ENCODE measurements at regions not wholly inside any gene's neighbourhood (a gene's known extent, or its start where the extent isn't known, plus 50 kb on each side); places are given as distances from the start of the nearest gene placed in this dataset.

GRCh38 chr5:6006838-6007314, 371.5 kb downstream of the MED10 start:
- H3K4me3 ChIP-seq (ENCODE audit: low read length) = no peak overlapping the region
- no peaks in the 10 kb centered on the region for H3K36me3 ChIP-seq (ENCODE audit: control insufficient read depth, low read depth, low read length)
- no peaks in the 10 kb centered on the region for H3K9me3 ChIP-seq (ENCODE audit: control insufficient read depth, low read depth, low read length)
- no peaks in the 10 kb centered on the region for H3K4me1 ChIP-seq (ENCODE audit: control insufficient read depth, low read depth, low read length)
- H3K27me3 ChIP-seq (ENCODE audit: control insufficient read depth, insufficient read depth, low read length) = no peaks in the 10 kb centered on the region
- H3K27ac ChIP-seq (ENCODE audit: low read length) = no peak overlapping the region
- H3K9ac ChIP-seq (ENCODE audit: low read length) = no peak overlapping the region

- Histone ChIP-seq H3K36me3 (ENCODE audit: control insufficient read depth, low read depth, low read length) (no peaks in the 10 kb centered on the region), H3K27ac (ENCODE audit: low read length) (no peak overlapping the region), H3K4me1 (ENCODE audit: control insufficient read depth, low read depth, low read length) (no peaks in the 10 kb centered on the region), H3K4me3 (ENCODE audit: low read length) (no peak overlapping the region), H3K27me3 (ENCODE audit: control insufficient read depth, insufficient read depth, low read length) (no peaks in the 10 kb centered on the region), H3K9me3 (ENCODE audit: control insufficient read depth, low read depth, low read length) (no peaks in the 10 kb centered on the region), H3K9ac (ENCODE audit: low read length) (no peak overlapping the region)
Observed at GRCh38 chr5:6003040-6003825, 375.1 kb downstream of the MED10 start.

GRCh38 chr5:6000867-6001266, 377.5 kb downstream of the MED10 start:
- H3K27me3 ChIP-seq (ENCODE audit: control insufficient read depth, insufficient read depth, low read length) = no peaks in the 10 kb centered on the region

GRCh38 chr5:5995819-5996218, 382.5 kb downstream of the MED10 start:
- Histone ChIP-seq H3K4me1 (ENCODE audit: control insufficient read depth, low read depth, low read length) (no peaks in the 10 kb centered on the region), H3K27me3 (ENCODE audit: control insufficient read depth, insufficient read depth, low read length) (no peaks in the 10 kb centered on the region), H3K9me3 (ENCODE audit: control insufficient read depth, low read depth, low read length) (peaks cover 6% of the 10 kb centered on the region), H3K36me3 (ENCODE audit: control insufficient read depth, low read depth, low read length) (no peaks in the 10 kb centered on the region), H3K27ac (ENCODE audit: low read length) (no peak overlapping the region), H3K4me3 (ENCODE audit: low read length) (no peak overlapping the region), H3K9ac (ENCODE audit: low read length) (no peak overlapping the region)

More at GRCh38 chr5:6000867-6001266, 377.5 kb downstream of the MED10 start:
- no peaks in the 10 kb centered on the region for H3K4me1 ChIP-seq (ENCODE audit: control insufficient read depth, low read depth, low read length)
- no peaks in the 10 kb centered on the region for H3K36me3 ChIP-seq (ENCODE audit: control insufficient read depth, low read depth, low read length)
- H3K4me3 ChIP-seq (ENCODE audit: low read length) = no peak overlapping the region
- H3K27ac ChIP-seq (ENCODE audit: low read length) = no peak overlapping the region
- no peak overlapping the region for H3K9ac ChIP-seq (ENCODE audit: low read length)
- no peaks in the 10 kb centered on the region for H3K9me3 ChIP-seq (ENCODE audit: control insufficient read depth, low read depth, low read length)

GRCh38 chr5:5986492-5987178, 391.7 kb downstream of the MED10 start:
- H3K27ac ChIP-seq (ENCODE audit: low read length) = no peak overlapping the region

GRCh38 chr5:5985332-5985731, 393.0 kb downstream of the MED10 start:
- Histone ChIP-seq H3K9ac (ENCODE audit: low read length) (no peak overlapping the region), H3K9me3 (ENCODE audit: control insufficient read depth, low read depth, low read length) (no peaks in the 10 kb centered on the region), H3K4me1 (ENCODE audit: control insufficient read depth, low read depth, low read length) (peaks cover 4% of the 10 kb centered on the region), H3K4me3 (ENCODE audit: low read length) (no peak overlapping the region), H3K27me3 (ENCODE audit: control insufficient read depth, insufficient read depth, low read length) (no peaks in the 10 kb centered on the region), H3K27ac (ENCODE audit: low read length) (no peak overlapping the region), H3K36me3 (ENCODE audit: control insufficient read depth, low read depth, low read length) (no peaks in the 10 kb centered on the region)

More at GRCh38 chr5:5986492-5987178, 391.7 kb downstream of the MED10 start:
- Histone ChIP-seq H3K4me3 (ENCODE audit: low read length) (no peak overlapping the region), H3K4me1 (ENCODE audit: control insufficient read depth, low read depth, low read length) (no peaks in the 10 kb centered on the region), H3K9ac (ENCODE audit: low read length) (no peak overlapping the region), H3K9me3 (ENCODE audit: control insufficient read depth, low read depth, low read length) (no peaks in the 10 kb centered on the region), H3K27me3 (ENCODE audit: control insufficient read depth, insufficient read depth, low read length) (no peaks in the 10 kb centered on the region), H3K36me3 (ENCODE audit: control insufficient read depth, low read depth, low read length) (no peaks in the 10 kb centered on the region)

- Histone ChIP-seq H3K27ac (ENCODE audit: low read length) (no peak overlapping the region), H3K9ac (ENCODE audit: low read length) (no peak overlapping the region), H3K4me3 (ENCODE audit: low read length) (no peak overlapping the region), H3K4me1 (ENCODE audit: control insufficient read depth, low read depth, low read length) (peaks cover 21% of the 10 kb centered on the region), H3K27me3 (ENCODE audit: control insufficient read depth, insufficient read depth, low read length) (no peaks in the 10 kb centered on the region), H3K36me3 (ENCODE audit: control insufficient read depth, low read depth, low read length) (no peaks in the 10 kb centered on the region), H3K9me3 (ENCODE audit: control insufficient read depth, low read depth, low read length) (no peaks in the 10 kb centered on the region)
Observed at GRCh38 chr5:5983261-5983980, 394.9 kb downstream of the MED10 start.

- no peaks in the 10 kb centered on the region for H3K9me3 ChIP-seq (ENCODE audit: control insufficient read depth, low read depth, low read length)
- no peak overlapping the region for H3K4me3 ChIP-seq (ENCODE audit: low read length)
- no peak overlapping the region for H3K9ac ChIP-seq (ENCODE audit: low read length)
- no peaks in the 10 kb centered on the region for H3K36me3 ChIP-seq (ENCODE audit: control insufficient read depth, low read depth, low read length)
- peaks cover 21% of the 10 kb centered on the region for H3K4me1 ChIP-seq (ENCODE audit: control insufficient read depth, low read depth, low read length)
- H3K27me3 ChIP-seq (ENCODE audit: control insufficient read depth, insufficient read depth, low read length) = no peaks in the 10 kb centered on the region
- no peak overlapping the region for H3K27ac ChIP-seq (ENCODE audit: low read length)
Observed at GRCh38 chr5:5981562-5981961, 396.8 kb downstream of the MED10 start.

GRCh38 chr5:5980538-5980895, 397.8 kb downstream of the MED10 start:
- Histone ChIP-seq H3K9ac (ENCODE audit: low read length) (no peak overlapping the region), H3K9me3 (ENCODE audit: control insufficient read depth, low read depth, low read length) (no peaks in the 10 kb centered on the region), H3K27ac (ENCODE audit: low read length) (no peak overlapping the region), H3K4me3 (ENCODE audit: low read length) (no peak overlapping the region), H3K4me1 (ENCODE audit: control insufficient read depth, low read depth, low read length) (peaks cover 21% of the 10 kb centered on the region), H3K27me3 (ENCODE audit: control insufficient read depth, insufficient read depth, low read length) (no peaks in the 10 kb centered on the region), H3K36me3 (ENCODE audit: control insufficient read depth, low read depth, low read length) (no peaks in the 10 kb centered on the region)

GRCh38 chr5:5979761-5980537, 398.4 kb downstream of the MED10 start:
- H3K27ac ChIP-seq (ENCODE audit: low read length) = no peak overlapping the region
- no peaks in the 10 kb centered on the region for H3K36me3 ChIP-seq (ENCODE audit: control insufficient read depth, low read depth, low read length)
- H3K4me1 ChIP-seq (ENCODE audit: control insufficient read depth, low read depth, low read length) = peaks cover 21% of the 10 kb centered on the region
- no peak overlapping the region for H3K9ac ChIP-seq (ENCODE audit: low read length)
- H3K27me3 ChIP-seq (ENCODE audit: control insufficient read depth, insufficient read depth, low read length) = no peaks in the 10 kb centered on the region
- no peaks in the 10 kb centered on the region for H3K9me3 ChIP-seq (ENCODE audit: control insufficient read depth, low read depth, low read length)
- no peak overlapping the region for H3K4me3 ChIP-seq (ENCODE audit: low read length)

GRCh38 chr5:5979377-5979760, 399.0 kb downstream of the MED10 start:
- peaks cover 21% of the 10 kb centered on the region for H3K4me1 ChIP-seq (ENCODE audit: control insufficient read depth, low read depth, low read length)
- no peaks in the 10 kb centered on the region for H3K27me3 ChIP-seq (ENCODE audit: control insufficient read depth, insufficient read depth, low read length)
- no peak overlapping the region for H3K4me3 ChIP-seq (ENCODE audit: low read length)
- no peaks in the 10 kb centered on the region for H3K9me3 ChIP-seq (ENCODE audit: control insufficient read depth, low read depth, low read length)
- no peaks in the 10 kb centered on the region for H3K36me3 ChIP-seq (ENCODE audit: control insufficient read depth, low read depth, low read length)
- H3K9ac ChIP-seq (ENCODE audit: low read length) = no peak overlapping the region
- H3K27ac ChIP-seq (ENCODE audit: low read length) = no peak overlapping the region
